ENCODE measurements at regions not wholly inside any gene's neighbourhood (a gene's known extent, or its start where the extent isn't known, plus 50 kb on each side); places are given as distances from the start of the nearest gene placed in this dataset.
A peak's percentile ranks its signal among the peaks of the same experiment; 100 is the strongest.

DNA sequence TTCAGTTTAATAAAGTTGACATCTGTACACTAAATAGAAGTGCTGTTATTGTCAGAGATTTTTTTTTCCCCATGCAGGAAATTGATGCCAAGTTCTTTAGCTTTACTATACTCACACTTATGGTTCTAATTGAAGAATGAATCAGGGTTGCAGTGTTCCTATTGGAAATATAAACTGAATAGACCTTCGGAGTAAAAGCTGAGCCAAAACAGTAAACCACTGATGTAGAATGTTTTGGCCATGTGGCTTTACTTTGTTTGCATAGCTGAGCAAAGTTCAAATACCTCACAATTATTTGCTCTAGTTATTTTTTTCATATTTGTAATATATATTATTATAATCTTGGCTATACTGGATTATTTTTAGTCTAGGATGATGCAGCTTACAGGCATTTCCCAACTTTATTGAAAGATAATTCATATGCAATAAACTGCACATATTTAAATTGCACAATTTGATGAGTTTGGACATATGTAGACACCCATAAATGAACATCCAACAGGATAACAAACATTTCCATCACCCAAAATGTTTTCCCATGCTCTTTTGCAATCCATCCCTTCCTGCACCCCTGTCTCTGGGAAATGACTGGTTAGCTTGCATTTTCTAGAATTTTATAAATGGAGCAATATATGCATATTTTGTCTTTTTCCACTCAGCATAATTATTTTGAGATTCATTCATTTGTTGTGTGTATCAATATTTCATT, 105.8 kb upstream of the NOX3 start:
- no peak overlapping the region for H3K4me3 ChIP-seq
- H3K27ac ChIP-seq, result no peak overlapping the region
- TF ChIP-seq, protein P1, sequence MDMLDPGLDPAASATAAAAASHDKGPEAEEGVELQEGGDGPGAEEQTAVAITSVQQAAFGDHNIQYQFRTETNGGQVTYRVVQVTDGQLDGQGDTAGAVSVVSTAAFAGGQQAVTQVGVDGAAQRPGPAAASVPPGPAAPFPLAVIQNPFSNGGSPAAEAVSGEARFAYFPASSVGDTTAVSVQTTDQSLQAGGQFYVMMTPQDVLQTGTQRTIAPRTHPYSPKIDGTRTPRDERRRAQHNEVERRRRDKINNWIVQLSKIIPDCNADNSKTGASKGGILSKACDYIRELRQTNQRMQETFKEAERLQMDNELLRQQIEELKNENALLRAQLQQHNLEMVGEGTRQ (IDR thresholded peaks at IDR 0.05), result no peak
- TF ChIP-seq RNF2 (IDR thresholded peaks at IDR 0.05; ENCODE audit: borderline replicate concordance, low read depth) (no peak), BHLHE40 (IDR thresholded peaks at IDR 0.05; ENCODE audit: low read depth, low read length) (no peak), EHF (CRISPR knock-in tag; IDR thresholded peaks at IDR 0.05) (no peak), ZFP36 (IDR thresholded peaks at IDR 0.05; ENCODE audit: borderline replicate concordance, partially characterized antibody) (no peak), TP53 (CRISPR knock-in tag; IDR thresholded peaks at IDR 0.05) (no peak), CBX8 (IDR thresholded peaks at IDR 0.05) (no peak), HEYL (CRISPR knock-in tag; IDR thresholded peaks at IDR 0.05) (no peak), PHF8 (IDR thresholded peaks at IDR 0.05; ENCODE audit: borderline replicate concordance, low read depth) (no peak), JUN (IDR thresholded peaks at IDR 0.05) (no peak), EHMT2 (IDR thresholded peaks at IDR 0.05; ENCODE audit: low read depth) (no peak), FOSB (CRISPR knock-in tag; IDR thresholded peaks at IDR 0.05) (no peak), ZSCAN20 (CRISPR knock-in tag; IDR thresholded peaks at IDR 0.05) (no peak), KDM5A (IDR thresholded peaks at IDR 0.05) (no peak)
- TF ChIP-seq, protein P2, sequence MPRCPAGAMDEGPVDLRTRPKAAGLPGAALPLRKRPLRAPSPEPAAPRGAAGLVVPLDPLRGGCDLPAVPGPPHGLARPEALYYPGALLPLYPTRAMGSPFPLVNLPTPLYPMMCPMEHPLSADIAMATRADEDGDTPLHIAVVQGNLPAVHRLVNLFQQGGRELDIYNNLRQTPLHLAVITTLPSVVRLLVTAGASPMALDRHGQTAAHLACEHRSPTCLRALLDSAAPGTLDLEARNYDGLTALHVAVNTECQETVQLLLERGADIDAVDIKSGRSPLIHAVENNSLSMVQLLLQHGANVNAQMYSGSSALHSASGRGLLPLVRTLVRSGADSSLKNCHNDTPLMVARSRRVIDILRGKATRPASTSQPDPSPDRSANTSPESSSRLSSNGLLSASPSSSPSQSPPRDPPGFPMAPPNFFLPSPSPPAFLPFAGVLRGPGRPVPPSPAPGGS (IDR thresholded peaks at IDR 0.05), result no peak
- TF ChIP-seq, protein P3, sequence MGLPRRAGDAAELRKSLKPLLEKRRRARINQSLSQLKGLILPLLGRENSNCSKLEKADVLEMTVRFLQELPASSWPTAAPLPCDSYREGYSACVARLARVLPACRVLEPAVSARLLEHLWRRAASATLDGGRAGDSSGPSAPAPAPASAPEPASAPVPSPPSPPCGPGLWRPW (IDR thresholded peaks at IDR 0.05), result no peak
- TF ChIP-seq, protein P4, sequence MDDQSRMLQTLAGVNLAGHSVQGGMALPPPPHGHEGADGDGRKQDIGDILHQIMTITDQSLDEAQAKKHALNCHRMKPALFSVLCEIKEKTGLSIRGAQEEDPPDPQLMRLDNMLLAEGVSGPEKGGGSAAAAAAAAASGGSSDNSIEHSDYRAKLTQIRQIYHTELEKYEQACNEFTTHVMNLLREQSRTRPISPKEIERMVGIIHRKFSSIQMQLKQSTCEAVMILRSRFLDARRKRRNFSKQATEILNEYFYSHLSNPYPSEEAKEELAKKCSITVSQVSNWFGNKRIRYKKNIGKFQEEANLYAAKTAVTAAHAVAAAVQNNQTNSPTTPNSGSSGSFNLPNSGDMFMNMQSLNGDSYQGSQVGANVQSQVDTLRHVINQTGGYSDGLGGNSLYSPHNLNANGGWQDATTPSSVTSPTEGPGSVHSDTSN (IDR thresholded peaks at IDR 0.05), result no peak
- TF ChIP-seq, protein P5, sequence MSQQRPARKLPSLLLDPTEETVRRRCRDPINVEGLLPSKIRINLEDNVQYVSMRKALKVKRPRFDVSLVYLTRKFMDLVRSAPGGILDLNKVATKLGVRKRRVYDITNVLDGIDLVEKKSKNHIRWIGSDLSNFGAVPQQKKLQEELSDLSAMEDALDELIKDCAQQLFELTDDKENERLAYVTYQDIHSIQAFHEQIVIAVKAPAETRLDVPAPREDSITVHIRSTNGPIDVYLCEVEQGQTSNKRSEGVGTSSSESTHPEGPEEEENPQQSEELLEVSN (IDR thresholded peaks at IDR 0.05; ENCODE audit: borderline replicate concordance, low read depth), result no peak
- H3K9me3 ChIP-seq, result no peaks in the 10 kb centered on the region
- ATAC-seq (no peak), FAIRE-seq (no peak), DNase-seq (ENCODE audit: low read depth in 1 of 2, low spot score in 1 of 2) (no peak)
- H3K4me2 ChIP-seq, result peak overlapping the region; percentile 42
- WGBS (ENCODE audit: missing lambda C conversion rate), result 8% methylated on average over 1 of the region's 1 CpG
- peaks cover 7% of the 10 kb centered on the region; the same call in 2 of the 3 replicates for H3K4me1 ChIP-seq
- CTCF ChIA-PET, result no interaction called here
- POLR2A ChIA-PET, result no interaction called here

DNA sequence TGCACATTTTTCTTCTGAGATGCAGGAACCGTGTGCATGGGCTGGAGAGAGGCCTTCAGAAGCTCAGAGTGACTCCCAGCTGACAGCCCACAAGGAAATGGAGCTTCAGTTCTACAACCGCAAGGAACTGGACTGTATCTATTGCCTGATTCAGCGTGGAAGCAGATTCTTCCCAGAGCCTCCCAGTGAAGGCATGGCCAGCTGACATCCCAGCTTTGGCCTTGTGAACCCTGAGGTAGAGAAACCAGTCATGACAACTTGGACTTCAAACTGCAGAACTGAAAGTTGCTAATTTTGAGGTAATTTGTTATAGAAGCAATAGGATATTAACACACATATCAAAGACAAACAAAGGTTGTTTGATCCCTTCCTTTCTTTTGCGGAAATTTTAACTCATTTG, 94.3 kb upstream of the NOX3 start:
- ChIA-PET POLR2A (no interaction called here), CTCF (no interaction called here)
- H3K27ac ChIP-seq, result no peak overlapping the region
- WGBS (ENCODE audit: missing lambda C conversion rate), result 67% methylated on average over 4 of the region's 4 CpGs
- no peak for FAIRE-seq
- no peak overlapping the region for H3K4me3 ChIP-seq
- no peaks in the 10 kb centered on the region for H3K9me3 ChIP-seq
- no peak for ATAC-seq
- no peak overlapping the region for H3K4me2 ChIP-seq
- DNase-seq (ENCODE audit: low read depth in 1 of 2, low spot score in 1 of 2), result no peak
- no peaks in the 10 kb centered on the region for H3K4me1 ChIP-seq
- no peak for TF ChIP-seq ZFP36 (IDR thresholded peaks at IDR 0.05; ENCODE audit: borderline replicate concordance, partially characterized antibody)
- no peak for TF ChIP-seq RNF2 (IDR thresholded peaks at IDR 0.05; ENCODE audit: borderline replicate concordance, low read depth)
- TF ChIP-seq, protein P6, sequence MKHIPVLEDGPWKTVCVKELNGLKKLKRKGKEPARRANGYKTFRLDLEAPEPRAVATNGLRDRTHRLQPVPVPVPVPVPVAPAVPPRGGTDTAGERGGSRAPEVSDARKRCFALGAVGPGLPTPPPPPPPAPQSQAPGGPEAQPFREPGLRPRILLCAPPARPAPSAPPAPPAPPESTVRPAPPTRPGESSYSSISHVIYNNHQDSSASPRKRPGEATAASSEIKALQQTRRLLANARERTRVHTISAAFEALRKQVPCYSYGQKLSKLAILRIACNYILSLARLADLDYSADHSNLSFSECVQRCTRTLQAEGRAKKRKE (CRISPR knock-in tag; IDR thresholded peaks at IDR 0.05; ENCODE audit: low read depth), result no peak
- TF ChIP-seq RARB (CRISPR knock-in tag; IDR thresholded peaks at IDR 0.05), result no peak
- TF ChIP-seq, protein P7, sequence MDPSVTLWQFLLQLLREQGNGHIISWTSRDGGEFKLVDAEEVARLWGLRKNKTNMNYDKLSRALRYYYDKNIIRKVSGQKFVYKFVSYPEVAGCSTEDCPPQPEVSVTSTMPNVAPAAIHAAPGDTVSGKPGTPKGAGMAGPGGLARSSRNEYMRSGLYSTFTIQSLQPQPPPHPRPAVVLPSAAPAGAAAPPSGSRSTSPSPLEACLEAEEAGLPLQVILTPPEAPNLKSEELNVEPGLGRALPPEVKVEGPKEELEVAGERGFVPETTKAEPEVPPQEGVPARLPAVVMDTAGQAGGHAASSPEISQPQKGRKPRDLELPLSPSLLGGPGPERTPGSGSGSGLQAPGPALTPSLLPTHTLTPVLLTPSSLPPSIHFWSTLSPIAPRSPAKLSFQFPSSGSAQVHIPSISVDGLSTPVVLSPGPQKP (IDR thresholded peaks at IDR 0.05; ENCODE audit: low read depth, low read length), result no peak
- TF ChIP-seq CBX2 (IDR thresholded peaks at IDR 0.05; ENCODE audit: borderline replicate concordance, low read depth), result no peak
- TF ChIP-seq, protein P8, sequence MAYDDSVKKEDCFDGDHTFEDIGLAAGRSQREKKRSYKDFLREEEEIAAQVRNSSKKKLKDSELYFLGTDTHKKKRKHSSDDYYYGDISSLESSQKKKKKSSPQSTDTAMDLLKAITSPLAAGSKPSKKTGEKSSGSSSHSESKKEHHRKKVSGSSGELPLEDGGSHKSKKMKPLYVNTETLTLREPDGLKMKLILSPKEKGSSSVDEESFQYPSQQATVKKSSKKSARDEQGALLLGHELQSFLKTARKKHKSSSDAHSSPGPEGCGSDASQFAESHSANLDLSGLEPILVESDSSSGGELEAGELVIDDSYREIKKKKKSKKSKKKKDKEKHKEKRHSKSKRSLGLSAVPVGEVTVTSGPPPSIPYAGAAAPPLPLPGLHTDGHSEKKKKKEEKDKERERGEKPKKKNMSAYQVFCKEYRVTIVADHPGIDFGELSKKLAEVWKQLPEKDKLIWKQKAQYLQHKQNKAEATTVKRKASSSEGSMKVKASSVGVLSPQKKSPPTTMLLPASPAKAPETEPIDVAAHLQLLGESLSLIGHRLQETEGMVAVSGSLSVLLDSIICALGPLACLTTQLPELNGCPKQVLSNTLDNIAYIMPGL (CRISPR knock-in tag; IDR thresholded peaks at IDR 0.05; ENCODE audit: borderline replicate concordance), result no peak
- TF ChIP-seq CBX8 (IDR thresholded peaks at IDR 0.05), result no peak
- no peak for TF ChIP-seq MAZ (IDR thresholded peaks at IDR 0.05; ENCODE audit: borderline replicate concordance, low read depth, low read length)
- no peak for TF ChIP-seq NR3C1 (IDR thresholded peaks at IDR 0.05)
- TF ChIP-seq, protein P4 (IDR thresholded peaks at IDR 0.05), result no peak
- TF ChIP-seq POLR2A (IDR thresholded peaks at IDR 0.05; ENCODE audit: low read length), result no peak
- no peak for TF ChIP-seq GATA3 (IDR thresholded peaks at IDR 0.05; ENCODE audit: borderline replicate concordance)
- no peak for TF ChIP-seq ZC3H11A (IDR thresholded peaks at IDR 0.05)
- TF ChIP-seq ZSCAN20 (CRISPR knock-in tag; IDR thresholded peaks at IDR 0.05), result no peak
- TF ChIP-seq JUN (IDR thresholded peaks at IDR 0.05), result no peak

Measured in A549 (cell line).